Vagina (tissue), 2 donors: ENCODE measurements at regions not wholly inside any gene's neighbourhood (a gene's known extent, or its start where the extent isn't known, plus 50 kb on each side); places are given as distances from the start of the nearest gene placed in this dataset.

Experiments used
- DNase-seq, 2 donors: peaks; one replicate each; pipeline ENCODE4 v3.0.0-alpha.2; 2017; ENCODE audit errors: extremely low spot score in 2 of 2
- H3K27ac ChIP-seq: fragments of 200-600 bp; sonication (generic); one replicate; pipeline ENCODE4 v1.5.1; 2019
- H3K27me3 ChIP-seq: fragments of 200-600 bp; sonication (generic); one replicate; pipeline ENCODE4 v1.5.1; 2019
- H3K36me3 ChIP-seq, 2 donors: fragments of 200-600 bp; sonication (generic); one replicate each; pipeline ENCODE4 v1.5.1; 2017 to 2019
- H3K4me1 ChIP-seq: fragments of 200-600 bp; sonication (generic); one replicate; pipeline ENCODE4 v1.5.1; 2019
- H3K4me3 ChIP-seq, 2 donors: fragments of 200-600 bp; sonication (generic); 1 replicate in 1 of 2; 2 replicates in 1 of 2; pipeline ENCODE4 v1.5.1; 2016 to 2019
- H3K9me3 ChIP-seq: fragments of 200-600 bp; sonication (generic); one replicate; pipeline ENCODE4 v1.5.1; 2019
- CTCF ChIP-seq, 3 experiments: fragments of 450-650 bp in 2 of 3; fragments of 200-600 bp in 1 of 3; sonication (generic) in 1 of 3; IDR thresholded peaks; one replicate each; pipeline ENCODE4 v1.5.1; 2017 to 2019; ENCODE audit warnings: antibody characterized with exemption in 3 of 3, mild to moderate bottlenecking in 2 of 3, moderate library complexity in 2 of 3
- POLR2A ChIP-seq, 2 donors: fragments of 450-650 bp; IDR thresholded peaks; one replicate each; pipeline ENCODE4 v1.6.1; 2017; ENCODE audit warnings: antibody characterized with exemption in 2 of 2, mild to moderate bottlenecking in 2 of 2, moderate library complexity in 2 of 2
- POLR2AphosphoS5 ChIP-seq, 2 donors: sonication (generic); formaldehyde crosslinking; IDR thresholded peaks; one replicate each; pipeline ENCODE4 v1.9.0; 2017; ENCODE audit warnings: antibody characterized with exemption in 2 of 2, mild to moderate bottlenecking in 2 of 2, low read depth in 1 of 2; ENCODE audit not compliant: insufficient read depth in 1 of 2
- intact Hi-C: fragments of 100-400 bp; cut with DNase I; formaldehyde crosslinking; loops from one replicate; pipeline ENCODE4 v1.15.1; 2023

GRCh38 chr7:115226410-115226809, 304.5 kb downstream of the MDFIC start:
- Histone ChIP-seq H3K27ac (no peak overlapping the region), H3K27me3 (no peaks in the 10 kb centered on the region), H3K4me3 (no peak overlapping the region), H3K36me3 (no peaks in the 10 kb centered on the region), H3K9me3 (no peaks in the 10 kb centered on the region), H3K4me1 (no peaks in the 10 kb centered on the region)
- no peak for TF ChIP-seq POLR2AphosphoS5 (IDR thresholded peaks at IDR 0.05; ENCODE audit: insufficient read depth in 1 of 2, low read depth in 1 of 2)
- TF ChIP-seq CTCF (IDR thresholded peaks at IDR 0.05) = no peak
- TF ChIP-seq POLR2A (IDR thresholded peaks at IDR 0.05) = no peak
- intact Hi-C loops = no loop called here
- DNase-seq = no peak

- DNase-seq = no peak
- intact Hi-C loops = no loop called here
- H3K4me3 ChIP-seq = no peak overlapping the region
- TF ChIP-seq POLR2A (IDR thresholded peaks at IDR 0.05) (no peak), POLR2AphosphoS5 (IDR thresholded peaks at IDR 0.05; ENCODE audit: insufficient read depth in 1 of 2, low read depth in 1 of 2) (no peak), CTCF (IDR thresholded peaks at IDR 0.05) (no peak)
- no peak overlapping the region for H3K27ac ChIP-seq
- H3K36me3 ChIP-seq = no peaks in the 10 kb centered on the region
- H3K4me1 ChIP-seq = no peaks in the 10 kb centered on the region
- H3K27me3 ChIP-seq = no peaks in the 10 kb centered on the region
- H3K9me3 ChIP-seq = no peaks in the 10 kb centered on the region
These were observed 303.0 kb downstream of the MDFIC start for GRCh38 chr7:115224922-115225321.

- no peak for TF ChIP-seq CTCF (IDR thresholded peaks at IDR 0.05)
- TF ChIP-seq POLR2AphosphoS5 (IDR thresholded peaks at IDR 0.05; ENCODE audit: insufficient read depth in 1 of 2, low read depth in 1 of 2) = no peak
- no peak for TF ChIP-seq POLR2A (IDR thresholded peaks at IDR 0.05)
- H3K9me3 ChIP-seq = no peaks in the 10 kb centered on the region
- H3K27ac ChIP-seq = no peak overlapping the region
- H3K27me3 ChIP-seq = no peaks in the 10 kb centered on the region
- no peak overlapping the region for H3K4me3 ChIP-seq
- H3K36me3 ChIP-seq = no peaks in the 10 kb centered on the region
- no peaks in the 10 kb centered on the region for H3K4me1 ChIP-seq
- intact Hi-C loops = no loop called here
- no peak for DNase-seq
These were observed 302.1 kb downstream of the MDFIC start for GRCh38 chr7:115223959-115224358.

DNA sequence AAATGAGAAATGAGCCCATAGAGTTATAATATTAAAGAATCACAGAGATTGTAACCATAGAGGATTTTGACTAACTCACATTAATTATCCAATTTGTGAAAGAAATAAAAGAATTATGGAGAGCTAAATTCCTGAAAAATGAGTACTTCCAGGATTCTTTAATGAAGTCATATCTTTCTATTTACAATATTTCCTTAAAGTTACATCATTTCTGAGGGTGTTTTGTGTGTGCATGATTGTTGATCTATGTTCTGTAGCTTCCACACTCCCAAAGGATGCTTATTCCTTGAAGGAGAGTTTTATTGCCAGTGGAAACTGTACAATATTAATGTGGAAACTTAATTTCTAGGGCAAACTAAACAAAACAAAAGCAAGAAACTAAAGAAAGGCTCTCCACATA, 299.6 kb downstream of the MDFIC start:
- intact Hi-C loops = no loop called here
- no peaks in the 10 kb centered on the region for H3K4me1 ChIP-seq
- no peak for DNase-seq
- no peaks in the 10 kb centered on the region for H3K9me3 ChIP-seq
- H3K27ac ChIP-seq = no peak overlapping the region
- TF ChIP-seq POLR2AphosphoS5 (IDR thresholded peaks at IDR 0.05; ENCODE audit: insufficient read depth in 1 of 2, low read depth in 1 of 2) (no peak), CTCF (IDR thresholded peaks at IDR 0.05) (no peak), POLR2A (IDR thresholded peaks at IDR 0.05) (no peak)
- no peaks in the 10 kb centered on the region for H3K27me3 ChIP-seq
- no peak overlapping the region for H3K4me3 ChIP-seq
- H3K36me3 ChIP-seq = no peaks in the 10 kb centered on the region

- no peak overlapping the region for H3K4me3 ChIP-seq
- intact Hi-C loops = no loop called here
- no peak for TF ChIP-seq POLR2A (IDR thresholded peaks at IDR 0.05)
- no peak for TF ChIP-seq CTCF (IDR thresholded peaks at IDR 0.05)
- no peak for TF ChIP-seq POLR2AphosphoS5 (IDR thresholded peaks at IDR 0.05; ENCODE audit: insufficient read depth in 1 of 2, low read depth in 1 of 2)
- H3K27me3 ChIP-seq = no peaks in the 10 kb centered on the region
- H3K27ac ChIP-seq = no peak overlapping the region
- H3K36me3 ChIP-seq = no peaks in the 10 kb centered on the region
- H3K9me3 ChIP-seq = no peaks in the 10 kb centered on the region
- H3K4me1 ChIP-seq = no peaks in the 10 kb centered on the region
- no peak for DNase-seq
These were observed 296.2 kb downstream of the MDFIC start for GRCh38 chr7:115218076-115218475.
